K562 (cell line): ENCODE measurements at regions not wholly inside any gene's neighbourhood (a gene's known extent, or its start where the extent isn't known, plus 50 kb on each side); places are given as distances from the start of the nearest gene placed in this dataset.

Experiments used
- ATAC-seq: fragments of 200-7000 bp; cut with Tn5 transposase; 3 replicates; pipeline ENCODE4 v1.9.1; 2020; ENCODE audit warnings: moderate library complexity
- BruUV-seq: library from RNA; stranded (reverse); fragments of 400-500 nt; replicated peaks from 2 replicates; lab custom pipeline; 2021; lab: Mats Ljungman, UMichigan
- CTCF ChIA-PET: fragments of 300-600 bp; formaldehyde crosslinking; extraction: SDS; loops from one replicate; lab custom pipeline; 2021; ENCODE audit warnings: low intra/inter-chr PET ratio; lab: Yijun Ruan, JAX
- POLR2A ChIA-PET: fragments of 300-600, 350-650 bp; sonication (Branson Sonifier 250); formaldehyde crosslinking; extraction: SDS; loops from one replicate; lab custom pipeline; 2021; ENCODE audit warnings: antibody characterized with exemption, inconsistent platforms; lab: Yijun Ruan, JAX
- DNase-seq, 4 experiments: peaks; one replicate each; pipeline versions ENCODE4 v3.0.0 to v3.0.0-alpha.2; 2011 to 2018; ENCODE audit warnings: low spot score in 3 of 4, mixed read lengths in 3 of 4; ENCODE audit errors: extremely low read depth in 1 of 4
- FAIRE-seq: peaks from 2 replicates; lab custom pipeline; 2011; peaks lifted over from hg19 to GRCh38; lab: Jason Lieb, UNC
- H2AFZ ChIP-seq: 2 replicates; pipeline ENCODE4 v1.6.0; 2011; ENCODE audit warnings: low read depth, low read length, control low read depth, inconsistent platforms
- H3K27ac ChIP-seq: fragments of 200-600 bp; 3 replicates; pipeline ENCODE4 v1.8.0; 2011; ENCODE audit warnings: low read depth, mild to moderate bottlenecking, control low read depth, inconsistent platforms, low read length, moderate library complexity, mixed read lengths; ENCODE audit errors: extremely low read depth
- H3K27me3 ChIP-seq, 2 experiments: fragments of 300-600 bp in 1 of 2; 2 replicates in 1 of 2; 3 replicates in 1 of 2; pipeline versions ENCODE4 v1.6.0 to v1.8.0; 2011; ENCODE audit warnings: inconsistent platforms in 2 of 2, low read length in 2 of 2, mild to moderate bottlenecking in 1 of 2, mixed read lengths in 1 of 2, moderate library complexity in 1 of 2; ENCODE audit not compliant: control insufficient read depth in 2 of 2, insufficient read depth in 2 of 2
- H3K36me3 ChIP-seq: fragments of 300-600 bp; 3 replicates; pipeline ENCODE4 v1.8.0; 2011; ENCODE audit warnings: mild to moderate bottlenecking, low read length, inconsistent platforms; ENCODE audit not compliant: control insufficient read depth, insufficient read depth
- H3K4me1 ChIP-seq, 2 experiments: fragments of 200-600 bp in 1 of 2; replicated peaks in 1 of 2; 2 replicates in 1 of 2; 3 replicates in 1 of 2; pipeline versions ENCODE4 v1.5.1 to v1.8.0; 2011; ENCODE audit warnings: inconsistent platforms in 2 of 2, low read length in 2 of 2, mild to moderate bottlenecking in 1 of 2, mixed read lengths in 1 of 2, moderate library complexity in 1 of 2; ENCODE audit not compliant: control insufficient read depth in 2 of 2, insufficient read depth in 2 of 2
- H3K4me2 ChIP-seq: 2 replicates; pipeline ENCODE4 v1.6.1; 2011; ENCODE audit warnings: low read length, control low read depth, inconsistent platforms, mixed read lengths; ENCODE audit not compliant: insufficient read depth
- H3K4me3 ChIP-seq: fragments of 200-600 bp; sonication (generic), shearing (Covaris generic); 2 replicates; pipeline ENCODE4 v1.5.1; 2016; ENCODE audit warnings: control low read depth, inconsistent platforms
- H3K79me2 ChIP-seq: fragments of 200-600 bp; 3 replicates; pipeline ENCODE4 v1.8.0; 2011; ENCODE audit warnings: low read length, inconsistent platforms; ENCODE audit not compliant: control insufficient read depth, insufficient read depth
- H3K9ac ChIP-seq, 2 experiments: 2 replicates each; pipeline versions ENCODE4 v1.6.0 to v1.6.1; 2011; ENCODE audit warnings: low read depth in 2 of 2, low read length in 2 of 2, control low read depth in 1 of 2, inconsistent platforms in 1 of 2, mild to moderate bottlenecking in 1 of 2, mixed read lengths in 1 of 2; ENCODE audit not compliant: insufficient read depth in 1 of 2
- H3K9me1 ChIP-seq: one replicate; pipeline ENCODE4 v1.6.0; 2011; ENCODE audit warnings: inconsistent platforms, mild to moderate bottlenecking, low read length, moderate library complexity; ENCODE audit not compliant: control insufficient read depth, insufficient read depth
- H3K9me3 ChIP-seq: replicated peaks from 2 replicates; pipeline ENCODE4 v1.5.1; 2011; ENCODE audit warnings: low read depth, low read length, inconsistent platforms; ENCODE audit not compliant: control insufficient read depth, insufficient read depth
- H4K20me1 ChIP-seq: replicated peaks from 2 replicates; pipeline ENCODE4 v1.6.1; 2011; ENCODE audit warnings: low read length, inconsistent platforms, mixed read lengths; ENCODE audit not compliant: control insufficient read depth, insufficient read depth
- C11orf30 ChIP-seq: fragments of 450-650 bp; IDR thresholded peaks from 2 replicates; pipeline ENCODE4 v1.6.1; 2016; ENCODE audit warnings: low read depth, mild to moderate bottlenecking
- CBX1 ChIP-seq: sonication (generic); IDR thresholded peaks from 2 replicates; pipeline ENCODE4 v1.6.1; 2016; ENCODE audit warnings: antibody characterized with exemption, low read depth, mild to moderate bottlenecking
- MAFG ChIP-seq: fragments of 450-650 bp; conservative IDR thresholded peaks from 2 replicates; pipeline ENCODE4 v1.6.1; 2016; ENCODE audit warnings: missing genetic modification characterization, missing compliant biosample characterization
- NR3C1 ChIP-seq: sonication (generic); formaldehyde crosslinking; IDR thresholded peaks from 2 replicates; pipeline ENCODE4 v1.8.1; 2022; ENCODE audit warnings: missing genetic modification reagents
- ZKSCAN1 ChIP-seq: fragments of 150-350 bp; IDR thresholded peaks from 2 replicates; pipeline ENCODE4 v1.6.1; 2016; ENCODE audit warnings: low read depth, low read length
- ZNF253 ChIP-seq: fragments of 250-450 bp; sonication (Bioruptor Pico); conservative IDR thresholded peaks from 2 replicates; pipeline ENCODE4 v1.6.1; 2021; ENCODE audit warnings: mild to moderate bottlenecking
- WGBS: fragments of 100-300 bp; shearing (Covaris generic); methylation state at CpG from one replicate; pipeline ENCODE4 v1.1.6; 2016; ENCODE audit warnings: low coverage, mixed read lengths; ENCODE audit not compliant: insufficient coverage; ENCODE audit errors: missing lambda C conversion rate; 5-methylcytosine and 5-hydroxymethylcytosine counted together
- in situ Hi-C: fragments of 300-500 bp; cut with MboI; formaldehyde crosslinking; loops from 4 replicates; pipeline ENCODE4 v1.15.0; 2018; ENCODE audit warnings: inconsistent platforms, mixed read lengths
- intact Hi-C: fragments of 100-400 bp; cut with micrococcal nuclease; formaldehyde crosslinking; loops from 2 replicates; pipeline ENCODE4 v1.14.2; 2022
- TF ChIP-seq, protein P1 (sequence below): fragments of 250-450 bp; sonication (Bioruptor Pico); IDR thresholded peaks from 2 replicates; pipeline ENCODE4 v1.5.0; 2021; ENCODE audit warnings: mild to moderate bottlenecking, moderate library complexity
- TF ChIP-seq, protein P2 (sequence below): fragments of 200-800 bp; sonication (Bioruptor generic); IDR thresholded peaks from 2 replicates; pipeline ENCODE4 v1.6.1; 2016; ENCODE audit warnings: missing genetic modification characterization, missing compliant biosample characterization

DNA sequence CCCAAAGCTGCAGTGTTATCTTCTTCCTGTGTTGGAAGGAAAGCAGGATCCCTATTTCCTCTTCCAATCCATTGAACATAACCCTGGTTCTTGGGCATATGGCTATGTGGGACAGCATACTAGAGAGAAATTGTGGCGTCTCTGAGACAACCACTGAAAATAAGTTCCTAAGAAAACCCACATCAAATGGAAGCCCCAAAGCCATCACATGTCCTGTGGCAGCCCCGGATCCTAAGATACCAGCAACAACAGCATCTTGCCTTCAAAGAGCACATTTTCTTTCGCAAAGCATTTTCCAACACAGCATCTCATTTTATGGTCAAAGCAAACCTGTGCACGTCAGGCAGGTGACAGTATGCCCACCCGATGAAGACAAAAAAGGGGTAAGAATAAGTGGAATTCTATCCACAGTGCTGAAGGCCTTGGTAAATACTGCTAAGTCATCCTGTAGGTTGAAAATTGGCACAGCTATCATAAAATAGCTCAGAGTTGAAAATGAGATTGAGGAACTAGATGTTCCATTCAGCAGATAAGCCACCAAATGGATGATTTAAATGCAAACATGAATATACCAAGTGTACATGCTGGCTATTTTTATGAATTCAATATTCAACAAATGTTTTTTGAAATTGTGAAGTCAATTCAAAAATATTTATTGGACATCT, 232.2 kb downstream of the DLEU7 start:
- no TSS peak for BruUV-seq
- peaks cover 3 to 31% of the 10 kb centered on the region in 2 experiments; a peak in 3 of 5 replicates for H3K4me1 ChIP-seq
- ATAC-seq (no peak), DNase-seq (no peak), FAIRE-seq (no peak)
- H2AFZ ChIP-seq: no peak overlapping the region
- no peaks in the 10 kb centered on the region for H3K27me3 ChIP-seq
- no peaks in the 10 kb centered on the region for H3K79me2 ChIP-seq
- ChIA-PET CTCF (no interaction called here), POLR2A (no interaction called here)
- 61% methylated on average over 5 of the region's 5 CpGs for WGBS
- H4K20me1 ChIP-seq: no peaks in the 10 kb centered on the region
- H3K9me3 ChIP-seq: no peaks in the 10 kb centered on the region
- no peak overlapping the region for H3K4me2 ChIP-seq
- H3K36me3 ChIP-seq: no peaks in the 10 kb centered on the region
- H3K27ac ChIP-seq: no peak overlapping the region
- intact Hi-C loops (loop anchor here (5.0 to 10.0 kb wide), 3 partner anchors 99 to 616 kb away; partner anchors contain the start of gene TRIM13), in situ Hi-C loops (no loop called here)
- no peaks in the 10 kb centered on the region for H3K9me1 ChIP-seq
- H3K9ac ChIP-seq: no peak overlapping the region
- H3K4me3 ChIP-seq: no peak overlapping the region
- no peak for TF ChIP-seq CBX1
- TF ChIP-seq, protein P1, sequence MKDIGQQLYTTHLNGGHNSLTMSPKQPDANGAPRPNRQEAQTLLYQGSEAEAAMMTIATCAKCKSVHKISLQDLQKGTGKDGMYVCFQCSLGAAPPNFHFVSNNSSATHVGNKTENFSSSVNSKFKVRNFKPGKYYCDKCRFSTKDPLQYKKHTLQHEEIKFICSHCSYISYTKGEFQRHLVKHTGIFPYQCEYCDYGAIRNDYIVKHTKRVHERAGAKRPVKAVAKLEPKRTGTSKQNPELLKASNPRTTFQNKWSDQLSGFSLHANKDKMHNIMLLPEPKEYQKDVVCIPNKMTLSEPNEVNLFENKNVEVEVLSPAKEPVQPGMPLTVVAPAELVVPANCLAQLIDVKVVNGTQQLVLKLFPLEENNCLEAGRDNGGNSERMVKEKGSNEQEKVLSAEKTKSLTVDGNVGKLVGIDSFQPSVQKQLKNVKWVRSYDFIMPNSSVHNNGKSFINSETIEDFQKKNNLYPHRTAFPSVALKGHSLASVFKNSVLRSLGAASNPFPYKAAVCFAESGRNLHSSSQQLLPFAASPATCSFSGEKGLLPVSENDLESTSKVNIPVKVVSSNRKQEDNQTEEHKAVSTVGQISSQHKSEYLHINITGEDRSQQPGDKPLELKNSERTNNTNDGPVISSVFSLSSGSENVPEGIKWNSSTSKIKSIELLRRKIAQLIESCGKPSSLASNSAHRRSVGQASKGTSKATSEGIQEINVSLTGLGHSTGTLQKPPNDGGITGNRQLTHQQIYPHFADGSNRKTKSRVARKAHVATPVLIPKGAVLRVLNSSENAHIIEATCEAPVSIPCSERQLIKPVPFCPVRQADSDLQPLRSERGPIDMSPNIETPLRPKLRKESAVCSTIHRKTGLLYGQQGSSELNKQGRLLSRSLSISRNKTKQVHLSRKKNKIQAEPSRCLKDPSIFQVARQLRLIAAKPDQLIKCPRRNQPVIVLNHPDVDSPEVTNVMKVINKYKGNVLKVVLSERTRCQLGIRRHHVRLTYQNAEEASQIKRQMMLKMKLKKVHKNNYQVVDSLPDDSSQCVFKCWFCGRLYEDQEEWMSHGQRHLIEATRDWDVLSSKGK: no peak
- TF ChIP-seq NR3C1 (CRISPR knock-in tag): no peak
- TF ChIP-seq ZKSCAN1: no peak
- peak; percentile 91 for TF ChIP-seq MAFG (tag)
- peak; percentile 68 for TF ChIP-seq C11orf30
- TF ChIP-seq ZNF253: no peak
- TF ChIP-seq, protein P2, sequence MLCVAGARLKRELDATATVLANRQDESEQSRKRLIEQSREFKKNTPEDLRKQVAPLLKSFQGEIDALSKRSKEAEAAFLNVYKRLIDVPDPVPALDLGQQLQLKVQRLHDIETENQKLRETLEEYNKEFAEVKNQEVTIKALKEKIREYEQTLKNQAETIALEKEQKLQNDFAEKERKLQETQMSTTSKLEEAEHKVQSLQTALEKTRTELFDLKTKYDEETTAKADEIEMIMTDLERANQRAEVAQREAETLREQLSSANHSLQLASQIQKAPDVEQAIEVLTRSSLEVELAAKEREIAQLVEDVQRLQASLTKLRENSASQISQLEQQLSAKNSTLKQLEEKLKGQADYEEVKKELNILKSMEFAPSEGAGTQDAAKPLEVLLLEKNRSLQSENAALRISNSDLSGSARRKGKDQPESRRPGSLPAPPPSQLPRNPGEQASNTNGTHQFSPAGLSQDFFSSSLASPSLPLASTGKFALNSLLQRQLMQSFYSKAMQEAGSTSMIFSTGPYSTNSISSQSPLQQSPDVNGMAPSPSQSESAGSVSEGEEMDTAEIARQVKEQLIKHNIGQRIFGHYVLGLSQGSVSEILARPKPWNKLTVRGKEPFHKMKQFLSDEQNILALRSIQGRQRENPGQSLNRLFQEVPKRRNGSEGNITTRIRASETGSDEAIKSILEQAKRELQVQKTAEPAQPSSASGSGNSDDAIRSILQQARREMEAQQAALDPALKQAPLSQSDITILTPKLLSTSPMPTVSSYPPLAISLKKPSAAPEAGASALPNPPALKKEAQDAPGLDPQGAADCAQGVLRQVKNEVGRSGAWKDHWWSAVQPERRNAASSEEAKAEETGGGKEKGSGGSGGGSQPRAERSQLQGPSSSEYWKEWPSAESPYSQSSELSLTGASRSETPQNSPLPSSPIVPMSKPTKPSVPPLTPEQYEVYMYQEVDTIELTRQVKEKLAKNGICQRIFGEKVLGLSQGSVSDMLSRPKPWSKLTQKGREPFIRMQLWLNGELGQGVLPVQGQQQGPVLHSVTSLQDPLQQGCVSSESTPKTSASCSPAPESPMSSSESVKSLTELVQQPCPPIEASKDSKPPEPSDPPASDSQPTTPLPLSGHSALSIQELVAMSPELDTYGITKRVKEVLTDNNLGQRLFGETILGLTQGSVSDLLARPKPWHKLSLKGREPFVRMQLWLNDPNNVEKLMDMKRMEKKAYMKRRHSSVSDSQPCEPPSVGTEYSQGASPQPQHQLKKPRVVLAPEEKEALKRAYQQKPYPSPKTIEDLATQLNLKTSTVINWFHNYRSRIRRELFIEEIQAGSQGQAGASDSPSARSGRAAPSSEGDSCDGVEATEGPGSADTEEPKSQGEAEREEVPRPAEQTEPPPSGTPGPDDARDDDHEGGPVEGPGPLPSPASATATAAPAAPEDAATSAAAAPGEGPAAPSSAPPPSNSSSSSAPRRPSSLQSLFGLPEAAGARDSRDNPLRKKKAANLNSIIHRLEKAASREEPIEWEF (CRISPR knock-in tag): no peak
